Right lobe of liver (tissue), 4 donors: ENCODE measurements at regions not wholly inside any gene's neighbourhood (a gene's known extent, or its start where the extent isn't known, plus 50 kb on each side); places are given as distances from the start of the nearest gene placed in this dataset.

Experiments used
- CTCF ChIP-seq, 4 donors: fragments of 200-600 bp in 3 of 4; fragments of 450-650 bp in 1 of 4; IDR thresholded peaks; one replicate each; pipeline versions ENCODE4 v1.5.1 to v1.8.0; 2016 to 2022; ENCODE audit warnings: antibody characterized with exemption in 4 of 4, mild to moderate bottlenecking in 2 of 4
- POLR2A ChIP-seq: fragments of 450-650 bp; IDR thresholded peaks from one replicate; pipeline ENCODE4 v1.6.1; 2017; ENCODE audit warnings: antibody characterized with exemption, mild to moderate bottlenecking
- donor health status: DM: no; HTN: no; CAD: no.
- donor health status: DM: no; HTN: no; CAD: no.
- donor health status: DM: no; HTN: yes; CAD: no.

GRCh38 chr6:19752746-19753145 lies 84.4 kb upstream of the ID4 start:
- TF ChIP-seq CTCF (IDR thresholded peaks at IDR 0.05): no peak
- TF ChIP-seq POLR2A: no peak
